IMR-90 (cell line): ENCODE measurements at regions not wholly inside any gene's neighbourhood (a gene's known extent, or its start where the extent isn't known, plus 50 kb on each side); places are given as distances from the start of the nearest gene placed in this dataset.

Experiments
- ATAC-seq: fragments of 200-7000 bp; cut with Tn5 transposase; 2 replicates; pipeline ENCODE4 v1.9.1; 2020; ENCODE audit warnings: low read depth, mild to moderate bottlenecking, moderate library complexity
- BruUV-seq: library from RNA; stranded (reverse); fragments of 400-500 nt; replicated peaks from 2 replicates; lab custom pipeline; 2021; lab: Mats Ljungman, UMichigan
- CTCF ChIA-PET: fragments of 300-600 bp; formaldehyde crosslinking; extraction: SDS; loops from one replicate; lab custom pipeline; 2021; ENCODE audit warnings: antibody characterized with exemption; lab: Yijun Ruan, JAX
- POLR2A ChIA-PET: fragments of 300-600 bp; sonication (Branson Sonifier 250); formaldehyde crosslinking; loops from one replicate; lab custom pipeline; 2022; ENCODE audit warnings: antibody characterized with exemption; ENCODE audit not compliant: unreplicated experiment; lab: Charles Lee
- DNase-seq: peaks from one replicate; pipeline ENCODE4 v3.0.0; 2013
- H2AFZ ChIP-seq: replicated peaks from 2 replicates; pipeline ENCODE3; 2013; ENCODE audit warnings: low read length, mild to moderate bottlenecking; ENCODE audit not compliant: poor library complexity
- H2AK5ac ChIP-seq: 2 replicates; pipeline ENCODE4 v1.6.1; 2013; ENCODE audit warnings: low read depth, low read length, inconsistent platforms
- H2AK9ac ChIP-seq: replicated peaks from 2 replicates; pipeline ENCODE3; 2013; ENCODE audit warnings: mild to moderate bottlenecking, low read depth, low read length, moderate library complexity; ENCODE audit not compliant: poor library complexity
- H2BK120ac ChIP-seq: 2 replicates; pipeline ENCODE4 v1.6.1; 2013; ENCODE audit warnings: low read depth, low read length, inconsistent platforms
- H2BK15ac ChIP-seq: 3 replicates; pipeline ENCODE4 v1.6.1; 2013; ENCODE audit warnings: low read depth, low read length, inconsistent platforms
- H2BK20ac ChIP-seq: 2 replicates; pipeline ENCODE4 v1.6.1; 2013; ENCODE audit warnings: low read depth, mild to moderate bottlenecking, inconsistent platforms, low read length, moderate library complexity
- H2BK5ac ChIP-seq: 2 replicates; pipeline ENCODE4 v1.6.1; 2013; ENCODE audit warnings: mild to moderate bottlenecking, low read depth, low read length, inconsistent platforms; ENCODE audit not compliant: poor library complexity, severe bottlenecking
- H3K14ac ChIP-seq: replicated peaks from 2 replicates; pipeline ENCODE4 v1.6.1; 2013; ENCODE audit warnings: low read depth, low read length, inconsistent platforms
- H3K18ac ChIP-seq: 2 replicates; pipeline ENCODE4 v1.6.1; 2013; ENCODE audit warnings: low read depth, low read length, control low read depth
- H3K23ac ChIP-seq: 2 replicates; pipeline ENCODE4 v1.6.1; 2013; ENCODE audit warnings: low read depth, low read length, inconsistent platforms
- H3K27ac ChIP-seq: 2 replicates; pipeline ENCODE4 v1.5.1; 2013; ENCODE audit warnings: mild to moderate bottlenecking, control low read depth, low read length; ENCODE audit not compliant: insufficient read depth
- H3K27me3 ChIP-seq: 2 replicates; pipeline ENCODE4 v1.6.1; 2013; ENCODE audit warnings: low read length; ENCODE audit not compliant: control insufficient read depth, insufficient read depth
- H3K36me3 ChIP-seq: 2 replicates; pipeline ENCODE4 v1.6.1; 2013; ENCODE audit warnings: low read length, mixed read lengths; ENCODE audit not compliant: control insufficient read depth, insufficient read depth
- H3K4ac ChIP-seq: 2 replicates; pipeline ENCODE4 v1.6.1; 2013; ENCODE audit warnings: low read depth, low read length, inconsistent platforms
- H3K4me1 ChIP-seq: 2 replicates; pipeline ENCODE4 v1.6.1; 2013; ENCODE audit warnings: low read length, mixed read lengths; ENCODE audit not compliant: control insufficient read depth, insufficient read depth
- H3K4me2 ChIP-seq: 2 replicates; pipeline ENCODE4 v1.6.1; 2013; ENCODE audit warnings: low read depth, mild to moderate bottlenecking, control low read depth, low read length, moderate library complexity
- H3K4me3 ChIP-seq: 2 replicates; pipeline ENCODE4 v1.5.1; 2013; ENCODE audit warnings: low read depth, mild to moderate bottlenecking, control low read depth, low read length, moderate library complexity; ENCODE audit not compliant: insufficient read depth
- H3K56ac ChIP-seq: 2 replicates; pipeline ENCODE4 v1.6.1; 2013; ENCODE audit warnings: low read length, inconsistent platforms; ENCODE audit not compliant: insufficient read depth; ENCODE audit errors: extremely low read depth
- H3K79me1 ChIP-seq, 2 experiments: 2 replicates each; pipeline ENCODE4 v1.6.1; 2013; ENCODE audit warnings: low read length in 2 of 2, inconsistent platforms in 1 of 2, low read depth in 1 of 2
- H3K9ac ChIP-seq: 2 replicates; pipeline ENCODE4 v1.6.1; 2013; ENCODE audit warnings: low read depth, low read length, control low read depth
- H3K9me1 ChIP-seq: 2 replicates; pipeline ENCODE4 v1.6.1; 2013; ENCODE audit warnings: low read length, inconsistent platforms; ENCODE audit not compliant: insufficient read depth
- H3K9me3 ChIP-seq: 2 replicates; pipeline ENCODE4 v1.6.1; 2013; ENCODE audit warnings: low read length; ENCODE audit not compliant: control insufficient read depth, insufficient read depth
- H4K20me1 ChIP-seq: 2 replicates; pipeline ENCODE4 v1.6.1; 2013; ENCODE audit warnings: low read length, inconsistent platforms; ENCODE audit not compliant: insufficient read depth
- H4K5ac ChIP-seq: 2 replicates; pipeline ENCODE4 v1.6.1; 2013; ENCODE audit warnings: mild to moderate bottlenecking, low read depth, low read length, control low read depth
- H4K8ac ChIP-seq, 2 experiments: 2 replicates each; pipeline ENCODE4 v1.6.1; 2013; ENCODE audit warnings: low read depth in 2 of 2, low read length in 2 of 2, control low read depth in 1 of 2, inconsistent platforms in 1 of 2
- H4K91ac ChIP-seq: 2 replicates; pipeline ENCODE4 v1.6.1; 2013; ENCODE audit warnings: low read depth, low read length, inconsistent platforms; ENCODE audit not compliant: insufficient read depth
- CEBPB ChIP-seq: IDR thresholded peaks from 2 replicates; pipeline ENCODE4 v1.6.1; 2012; ENCODE audit warnings: low read depth, low read length, improper control_type of control experiment
- dilution Hi-C: fragments of 300-500 bp; cut with HindIII; formaldehyde crosslinking; loops from one replicate; pipeline ENCODE4 v1.14.3; 2018; ENCODE audit warnings: low sequenced_read_pairs; ENCODE audit not compliant: unreplicated experiment
- in situ Hi-C: fragments of 300-500 bp; cut with MboI; formaldehyde crosslinking; loops from 3 replicates; pipeline ENCODE4 v1.14.3; 2019; ENCODE audit warnings: low sequenced_read_pairs, inconsistent platforms, mixed read lengths
- intact Hi-C: fragments of 100-400 bp; cut with micrococcal nuclease; formaldehyde crosslinking; loops from 2 replicates; pipeline ENCODE4 v1.10.0; 2022

- intact Hi-C loops: no loop called here
- Histone ChIP-seq H3K4ac (no peak overlapping the region), H3K9me3 (no peaks in the 10 kb centered on the region), H3K56ac (no peak overlapping the region), H3K4me3 (no peak overlapping the region), H3K9me1 (peaks cover 3% of the 10 kb centered on the region; the same call in 1 of the 2 replicates), H2AK5ac (no peak overlapping the region), H3K79me1 (no peaks in the 10 kb centered on the region), H2BK20ac (no peak overlapping the region), H3K18ac (no peak overlapping the region), H3K23ac (no peak overlapping the region), H3K9ac (no peak overlapping the region), H2BK120ac (no peak overlapping the region), H2AFZ (no peak overlapping the region), H2BK5ac (no peak overlapping the region), H4K5ac (no peak overlapping the region), H4K20me1 (no peaks in the 10 kb centered on the region), H2AK9ac (no peak overlapping the region), H3K4me1 (peaks cover 2% of the 10 kb centered on the region; the same call in 1 of the 2 replicates), H3K36me3 (peaks cover 4% of the 10 kb centered on the region; the same call in 1 of the 2 replicates), H4K8ac (no peak overlapping the region), H3K27ac (no peak overlapping the region), H3K4me2 (no peak overlapping the region), H3K14ac (no peak overlapping the region), H3K27me3 (no peaks in the 10 kb centered on the region), H4K91ac (no peak overlapping the region), H2BK15ac (no peak overlapping the region)
- no TSS peak for BruUV-seq
- no peak for ATAC-seq
- ChIA-PET POLR2A (interaction anchor here (0.5 kb wide), 1 partner anchor 8 kb away, joined by 3 read pairs; no protein-coding TSS in a partner anchor), CTCF (no interaction called here)
- DNase-seq: no peak
- in situ Hi-C loops: no loop called here
- TF ChIP-seq CEBPB: no peak
- dilution Hi-C loops: no loop called here
Measured at GRCh38 chr6:144777249-144777648, 492.1 kb downstream of the UTRN start.
